OCI-LY7 (cell line): ENCODE measurements at regions not wholly inside any gene's neighbourhood (a gene's known extent, or its start where the extent isn't known, plus 50 kb on each side); places are given as distances from the start of the nearest gene placed in this dataset.

Experiments
- EZH2phosphoT487 ChIP-seq: fragments of 200-600 bp; sonication (generic); IDR thresholded peaks from 2 replicates; pipeline ENCODE4 v1.6.1; 2018; ENCODE audit warnings: low read depth, borderline replicate concordance, mild to moderate bottlenecking, mixed run types, antibody characterized with exemption, low read length, moderate library complexity, mixed read lengths
- TF ChIP-seq, protein P1 (sequence below): fragments of 200-600 bp; sonication (generic); conservative IDR thresholded peaks from 2 replicates; pipeline ENCODE4 v1.5.1; 2014; ENCODE audit warnings: mild to moderate bottlenecking, antibody characterized with exemption, low read length, moderate library complexity, mixed read lengths

DNA sequence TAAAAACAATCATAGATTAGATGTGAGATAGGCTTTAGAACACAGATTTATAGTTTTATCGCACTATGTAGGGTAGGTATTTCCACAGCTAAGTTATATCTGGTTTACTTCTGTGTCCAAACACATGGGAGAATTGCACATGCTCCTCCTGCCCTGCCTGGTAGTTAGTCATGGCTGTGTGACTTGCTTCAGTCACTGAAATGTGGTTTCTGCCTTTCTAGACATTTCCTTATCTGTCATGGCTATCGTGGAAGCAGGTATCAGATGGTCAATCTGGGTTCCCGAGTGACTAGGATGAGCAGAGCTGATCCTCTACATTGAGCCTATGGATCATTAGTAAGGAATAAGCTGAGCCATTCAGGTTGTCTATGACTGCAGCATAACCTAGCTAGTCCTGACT, 117.8 kb upstream of the GMDS start:
- TF ChIP-seq, protein P1, sequence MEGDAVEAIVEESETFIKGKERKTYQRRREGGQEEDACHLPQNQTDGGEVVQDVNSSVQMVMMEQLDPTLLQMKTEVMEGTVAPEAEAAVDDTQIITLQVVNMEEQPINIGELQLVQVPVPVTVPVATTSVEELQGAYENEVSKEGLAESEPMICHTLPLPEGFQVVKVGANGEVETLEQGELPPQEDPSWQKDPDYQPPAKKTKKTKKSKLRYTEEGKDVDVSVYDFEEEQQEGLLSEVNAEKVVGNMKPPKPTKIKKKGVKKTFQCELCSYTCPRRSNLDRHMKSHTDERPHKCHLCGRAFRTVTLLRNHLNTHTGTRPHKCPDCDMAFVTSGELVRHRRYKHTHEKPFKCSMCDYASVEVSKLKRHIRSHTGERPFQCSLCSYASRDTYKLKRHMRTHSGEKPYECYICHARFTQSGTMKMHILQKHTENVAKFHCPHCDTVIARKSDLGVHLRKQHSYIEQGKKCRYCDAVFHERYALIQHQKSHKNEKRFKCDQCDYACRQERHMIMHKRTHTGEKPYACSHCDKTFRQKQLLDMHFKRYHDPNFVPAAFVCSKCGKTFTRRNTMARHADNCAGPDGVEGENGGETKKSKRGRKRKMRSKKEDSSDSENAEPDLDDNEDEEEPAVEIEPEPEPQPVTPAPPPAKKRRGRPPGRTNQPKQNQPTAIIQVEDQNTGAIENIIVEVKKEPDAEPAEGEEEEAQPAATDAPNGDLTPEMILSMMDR = no peak
- TF ChIP-seq EZH2phosphoT487 = no peak
